NCI-H526 treated with DMSO at 0.1 percent for 48 hours (cell line): ENCODE measurements at regions not wholly inside any gene's neighbourhood (a gene's known extent, or its start where the extent isn't known, plus 50 kb on each side); places are given as distances from the start of the nearest gene placed in this dataset.

Source experiments
- DNase-seq: peaks from one replicate; lab custom pipeline; 2025; lab: John Stamatoyannopoulos, UW

- DNase-seq = no peak
Measured at GRCh38 chr2:139828011-139828410, 1047.8 kb upstream of the NXPH2 start.

GRCh38 chr2:139825726-139826125 lies 1045.5 kb upstream of the NXPH2 start:
- no peak for DNase-seq

GRCh38 chr2:139819273-139819796 lies 1039.1 kb upstream of the NXPH2 start:
- DNase-seq = no peak

- DNase-seq = no peak
Measured at GRCh38 chr2:139814458-139814857, 1034.3 kb upstream of the NXPH2 start.

GRCh38 chr2:139813340-139813739 lies 1033.2 kb upstream of the NXPH2 start:
- DNase-seq = no peak

DNA sequence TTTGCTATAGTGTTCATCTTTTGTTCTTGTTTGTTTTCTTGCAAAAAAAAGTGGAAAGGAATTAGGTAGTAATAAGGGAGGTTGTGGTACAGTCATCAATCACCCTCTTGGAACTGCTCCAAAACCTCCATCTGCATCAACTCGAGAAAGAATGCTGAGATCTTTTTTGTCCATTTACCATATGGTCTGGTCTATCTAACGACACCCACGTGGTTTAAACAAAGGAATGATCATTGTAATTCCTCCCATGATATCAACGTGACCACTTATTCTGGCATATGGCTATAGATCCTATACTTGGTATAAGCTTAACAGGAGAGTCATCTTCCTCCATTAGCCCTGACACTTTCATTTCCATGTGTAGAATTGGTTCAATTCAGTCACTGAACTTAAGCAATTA lies 1025.3 kb upstream of the NXPH2 start:
- no peak for DNase-seq

- DNase-seq = no peak
Measured at GRCh38 chr2:139798391-139798790, 1018.2 kb upstream of the NXPH2 start.

- no peak for DNase-seq
Measured at GRCh38 chr2:139790807-139791752, 1010.9 kb upstream of the NXPH2 start.

- no peak for DNase-seq
Measured at GRCh38 chr2:139790136-139790535, 1009.9 kb upstream of the NXPH2 start.

- no peak for DNase-seq
Measured at GRCh38 chr2:139778732-139779131, 998.5 kb upstream of the NXPH2 start.

DNA sequence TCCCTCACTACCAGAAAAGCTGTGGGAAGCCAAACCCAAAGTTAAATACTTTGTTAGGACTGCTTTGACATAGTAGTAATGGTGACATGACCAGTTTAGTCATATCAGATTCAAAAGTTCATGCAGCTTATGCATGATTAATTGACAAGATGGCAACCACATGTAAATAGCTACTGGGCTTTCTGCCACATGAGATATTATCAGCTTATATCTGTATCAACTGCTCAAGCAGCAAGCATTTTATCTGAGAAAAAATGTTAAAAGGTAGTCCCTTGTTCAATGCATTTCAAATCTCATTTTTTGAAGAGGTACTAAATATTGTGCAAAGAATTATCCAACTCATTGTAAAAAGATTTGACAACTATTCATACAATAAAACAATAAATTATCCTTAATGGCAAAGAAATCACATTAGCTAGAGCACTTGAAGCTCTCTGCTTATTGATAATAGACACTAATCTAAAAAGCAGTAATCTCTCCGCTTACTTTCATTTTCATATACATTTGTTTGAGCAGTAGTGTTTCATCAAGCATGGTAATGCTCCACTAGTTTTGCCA lies 993.6 kb upstream of the NXPH2 start:
- DNase-seq = no peak

GRCh38 chr2:139769633-139770032 lies 989.4 kb upstream of the NXPH2 start:
- no peak for DNase-seq

- DNase-seq = no peak
Measured at GRCh38 chr2:139763705-139764104, 983.5 kb upstream of the NXPH2 start.

GRCh38 chr2:139759000-139759505 lies 978.9 kb upstream of the NXPH2 start:
- DNase-seq = no peak

DNA sequence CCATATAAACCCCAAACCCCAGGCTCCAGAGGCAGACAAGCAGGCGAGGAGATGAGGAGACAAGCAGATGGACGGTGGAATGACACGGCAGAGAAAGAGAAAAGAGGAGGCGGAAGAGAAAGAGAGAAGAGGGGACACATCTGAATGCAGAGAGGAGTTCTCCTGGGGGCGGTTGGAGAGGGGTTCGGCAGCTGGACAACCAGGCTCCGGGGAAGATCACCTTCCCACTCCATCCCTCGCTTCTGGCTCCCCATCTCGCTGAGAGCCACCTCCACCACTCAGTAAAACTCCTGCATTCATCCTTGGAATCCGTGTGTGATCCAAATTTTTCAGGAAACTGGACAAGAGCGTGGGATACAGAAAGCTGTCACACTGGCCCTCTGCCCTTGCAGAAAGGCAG lies 966.7 kb upstream of the NXPH2 start:
- no peak for DNase-seq

DNA sequence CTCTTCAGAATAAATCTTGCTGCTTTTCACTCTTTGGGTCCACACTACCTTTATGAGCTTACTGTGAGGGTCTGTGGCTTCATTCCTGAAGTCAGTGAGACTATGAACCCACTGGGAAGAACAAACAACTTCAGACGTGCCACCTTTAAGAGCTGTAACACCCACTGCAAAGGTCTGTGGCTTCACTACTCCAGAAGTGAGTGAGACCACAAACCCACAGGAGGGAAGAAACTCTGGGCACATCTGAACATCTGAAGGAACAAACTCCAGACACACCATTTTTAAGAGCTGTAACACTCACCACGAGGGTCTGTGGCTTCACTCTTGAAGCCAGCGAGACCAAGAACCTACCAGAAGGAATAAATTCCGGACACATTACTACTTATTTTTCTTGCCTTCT lies 964.1 kb upstream of the NXPH2 start:
- no peak for DNase-seq

- no peak for DNase-seq
Measured at GRCh38 chr2:139742216-139743172, 962.3 kb upstream of the NXPH2 start.

GRCh38 chr2:139737659-139738058 lies 957.5 kb upstream of the NXPH2 start:
- DNase-seq = no peak

GRCh38 chr2:139730197-139730596 lies 950.0 kb upstream of the NXPH2 start:
- no peak for DNase-seq

- DNase-seq = no peak
Measured at GRCh38 chr2:139721411-139721995, 941.3 kb upstream of the NXPH2 start.

GRCh38 chr2:139720056-139720455 lies 939.9 kb upstream of the NXPH2 start:
- no peak for DNase-seq

DNA sequence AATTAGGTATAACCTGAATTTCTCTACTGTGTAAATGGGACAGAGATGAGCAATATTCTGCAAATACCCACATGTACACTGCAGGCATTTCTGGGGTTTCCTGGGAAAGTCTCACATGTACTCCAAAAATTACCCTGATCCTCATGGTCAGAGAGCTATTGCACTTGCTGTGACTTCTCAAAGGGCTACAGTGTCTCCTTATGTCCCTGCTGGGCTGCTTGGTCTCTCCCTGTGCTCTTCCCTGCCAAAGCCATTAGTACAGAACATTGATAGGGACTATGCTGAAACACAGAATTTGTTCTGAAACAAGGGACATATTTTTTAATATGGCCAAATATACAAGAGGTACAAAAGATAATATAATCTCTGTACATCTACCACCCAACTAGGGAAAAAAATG lies 924.4 kb upstream of the NXPH2 start:
- no peak for DNase-seq
